K562 (cell line): ENCODE measurements at regions not wholly inside any gene's neighbourhood (a gene's known extent, or its start where the extent isn't known, plus 50 kb on each side); places are given as distances from the start of the nearest gene placed in this dataset.

Experiments used
- HNRNPLL ChIP-seq: fragments of 200-400 bp; formaldehyde crosslinking; IDR thresholded peaks from 2 replicates; pipeline ENCODE4 v1.6.1; 2017; ENCODE audit warnings: low read length, low read depth, mild to moderate bottlenecking; ENCODE audit not compliant: poor library complexity, severe bottlenecking
- MECOM ChIP-seq: fragments of 250-450 bp; sonication (Bioruptor Pico); IDR thresholded peaks from 2 replicates; pipeline ENCODE4 v1.8.0; 2022; ENCODE audit warnings: inconsistent platforms
- NFIX ChIP-seq: fragments of 250-450 bp; sonication (Bioruptor Pico); IDR thresholded peaks from 2 replicates; pipeline ENCODE4 v1.4.0; 2020; ENCODE audit warnings: low read depth, mild to moderate bottlenecking, moderate library complexity
- VEZF1 ChIP-seq: fragments of 200-800 bp; sonication (Bioruptor generic); IDR thresholded peaks from 2 replicates; pipeline ENCODE4 v1.6.1; 2017; ENCODE audit warnings: missing genetic modification characterization, missing compliant biosample characterization
- ZNF140 ChIP-seq: fragments of 250-450 bp; sonication (Bioruptor Pico); IDR thresholded peaks from 2 replicates; pipeline ENCODE4 v1.8.0; 2021; ENCODE audit warnings: moderate library complexity, mild to moderate bottlenecking, inconsistent platforms
- ZNF707 ChIP-seq: fragments of 250-450 bp; sonication (Bioruptor Pico); conservative IDR thresholded peaks from 2 replicates; pipeline ENCODE4 v1.8.0; 2022; ENCODE audit warnings: inconsistent platforms, mild to moderate bottlenecking, moderate library complexity
- ZNF830 ChIP-seq: fragments of 250-450 bp; sonication (Bioruptor Pico); IDR thresholded peaks from 2 replicates; pipeline ENCODE4 v1.5.0; 2021; ENCODE audit warnings: mild to moderate bottlenecking
- TF ChIP-seq, protein P1 (sequence below), 2 experiments: fragments of 450-650 bp; IDR thresholded peaks; 2 replicates each; pipeline ENCODE4 v1.6.1; 2018; ENCODE audit warnings: mild to moderate bottlenecking in 2 of 2, low read depth in 1 of 2; ENCODE audit not compliant: partially characterized antibody in 2 of 2
- TF ChIP-seq, protein P2 (sequence below), 2 experiments: fragments of 450-650 bp in 1 of 2; sonication (generic) in 1 of 2; formaldehyde crosslinking in 1 of 2; IDR thresholded peaks; 2 replicates each; pipeline versions ENCODE4 v1.7.1 to v1.9.0; 2016 to 2022; ENCODE audit warnings: inconsistent platforms in 1 of 2, mild to moderate bottlenecking in 1 of 2, missing genetic modification reagents in 1 of 2

- TF ChIP-seq, protein P1, sequence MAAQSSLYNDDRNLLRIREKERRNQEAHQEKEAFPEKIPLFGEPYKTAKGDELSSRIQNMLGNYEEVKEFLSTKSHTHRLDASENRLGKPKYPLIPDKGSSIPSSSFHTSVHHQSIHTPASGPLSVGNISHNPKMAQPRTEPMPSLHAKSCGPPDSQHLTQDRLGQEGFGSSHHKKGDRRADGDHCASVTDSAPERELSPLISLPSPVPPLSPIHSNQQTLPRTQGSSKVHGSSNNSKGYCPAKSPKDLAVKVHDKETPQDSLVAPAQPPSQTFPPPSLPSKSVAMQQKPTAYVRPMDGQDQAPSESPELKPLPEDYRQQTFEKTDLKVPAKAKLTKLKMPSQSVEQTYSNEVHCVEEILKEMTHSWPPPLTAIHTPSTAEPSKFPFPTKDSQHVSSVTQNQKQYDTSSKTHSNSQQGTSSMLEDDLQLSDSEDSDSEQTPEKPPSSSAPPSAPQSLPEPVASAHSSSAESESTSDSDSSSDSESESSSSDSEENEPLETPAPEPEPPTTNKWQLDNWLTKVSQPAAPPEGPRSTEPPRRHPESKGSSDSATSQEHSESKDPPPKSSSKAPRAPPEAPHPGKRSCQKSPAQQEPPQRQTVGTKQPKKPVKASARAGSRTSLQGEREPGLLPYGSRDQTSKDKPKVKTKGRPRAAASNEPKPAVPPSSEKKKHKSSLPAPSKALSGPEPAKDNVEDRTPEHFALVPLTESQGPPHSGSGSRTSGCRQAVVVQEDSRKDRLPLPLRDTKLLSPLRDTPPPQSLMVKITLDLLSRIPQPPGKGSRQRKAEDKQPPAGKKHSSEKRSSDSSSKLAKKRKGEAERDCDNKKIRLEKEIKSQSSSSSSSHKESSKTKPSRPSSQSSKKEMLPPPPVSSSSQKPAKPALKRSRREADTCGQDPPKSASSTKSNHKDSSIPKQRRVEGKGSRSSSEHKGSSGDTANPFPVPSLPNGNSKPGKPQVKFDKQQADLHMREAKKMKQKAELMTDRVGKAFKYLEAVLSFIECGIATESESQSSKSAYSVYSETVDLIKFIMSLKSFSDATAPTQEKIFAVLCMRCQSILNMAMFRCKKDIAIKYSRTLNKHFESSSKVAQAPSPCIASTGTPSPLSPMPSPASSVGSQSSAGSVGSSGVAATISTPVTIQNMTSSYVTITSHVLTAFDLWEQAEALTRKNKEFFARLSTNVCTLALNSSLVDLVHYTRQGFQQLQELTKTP (IDR thresholded peaks at IDR 0.05; ENCODE audit: low read depth in 1 of 2, partially characterized antibody in 2 of 2): no peak
- TF ChIP-seq NFIX: no peak
- TF ChIP-seq ZNF707: no peak
- TF ChIP-seq VEZF1 (CRISPR knock-in tag): no peak
- TF ChIP-seq, protein P2, sequence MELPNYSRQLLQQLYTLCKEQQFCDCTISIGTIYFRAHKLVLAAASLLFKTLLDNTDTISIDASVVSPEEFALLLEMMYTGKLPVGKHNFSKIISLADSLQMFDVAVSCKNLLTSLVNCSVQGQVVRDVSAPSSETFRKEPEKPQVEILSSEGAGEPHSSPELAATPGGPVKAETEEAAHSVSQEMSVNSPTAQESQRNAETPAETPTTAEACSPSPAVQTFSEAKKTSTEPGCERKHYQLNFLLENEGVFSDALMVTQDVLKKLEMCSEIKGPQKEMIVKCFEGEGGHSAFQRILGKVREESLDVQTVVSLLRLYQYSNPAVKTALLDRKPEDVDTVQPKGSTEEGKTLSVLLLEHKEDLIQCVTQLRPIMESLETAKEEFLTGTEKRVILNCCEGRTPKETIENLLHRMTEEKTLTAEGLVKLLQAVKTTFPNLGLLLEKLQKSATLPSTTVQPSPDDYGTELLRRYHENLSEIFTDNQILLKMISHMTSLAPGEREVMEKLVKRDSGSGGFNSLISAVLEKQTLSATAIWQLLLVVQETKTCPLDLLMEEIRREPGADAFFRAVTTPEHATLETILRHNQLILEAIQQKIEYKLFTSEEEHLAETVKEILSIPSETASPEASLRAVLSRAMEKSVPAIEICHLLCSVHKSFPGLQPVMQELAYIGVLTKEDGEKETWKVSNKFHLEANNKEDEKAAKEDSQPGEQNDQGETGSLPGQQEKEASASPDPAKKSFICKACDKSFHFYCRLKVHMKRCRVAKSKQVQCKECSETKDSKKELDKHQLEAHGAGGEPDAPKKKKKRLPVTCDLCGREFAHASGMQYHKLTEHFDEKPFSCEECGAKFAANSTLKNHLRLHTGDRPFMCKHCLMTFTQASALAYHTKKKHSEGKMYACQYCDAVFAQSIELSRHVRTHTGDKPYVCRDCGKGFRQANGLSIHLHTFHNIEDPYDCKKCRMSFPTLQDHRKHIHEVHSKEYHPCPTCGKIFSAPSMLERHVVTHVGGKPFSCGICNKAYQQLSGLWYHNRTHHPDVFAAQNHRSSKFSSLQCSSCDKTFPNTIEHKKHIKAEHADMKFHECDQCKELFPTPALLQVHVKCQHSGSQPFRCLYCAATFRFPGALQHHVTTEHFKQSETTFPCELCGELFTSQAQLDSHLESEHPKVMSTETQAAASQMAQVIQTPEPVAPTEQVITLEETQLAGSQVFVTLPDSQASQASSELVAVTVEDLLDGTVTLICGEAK (IDR thresholded peaks at IDR 0.05): no peak
- TF ChIP-seq, protein P2 (CRISPR knock-in tag; IDR thresholded peaks at IDR 0.05): no peak
- TF ChIP-seq MECOM: no peak
- TF ChIP-seq ZNF140 (CRISPR knock-in tag): no peak
- no peak for TF ChIP-seq HNRNPLL
- TF ChIP-seq ZNF830: no peak
These were observed 536.6 kb upstream of the NR5A2 start (continued) for GRCh38 chr1:199490769-199491527.
